DOHH2 (cell line): ENCODE measurements at regions not wholly inside any gene's neighbourhood (a gene's known extent, or its start where the extent isn't known, plus 50 kb on each side); places are given as distances from the start of the nearest gene placed in this dataset.

Experiments
- H3F3A ChIP-seq: fragments of 200-600 bp; sonication (generic), shearing (Covaris generic); 2 replicates; pipeline ENCODE4 v1.6.0; 2016; ENCODE audit warnings: antibody characterized with exemption, mild to moderate bottlenecking; ENCODE audit not compliant: control insufficient read depth, insufficient read depth
- H3K27ac ChIP-seq: fragments of 200-600 bp; sonication (generic); 2 replicates; pipeline ENCODE4 v1.5.1; 2014; ENCODE audit warnings: low read depth, mild to moderate bottlenecking, low read length, moderate library complexity
- H3K27me3 ChIP-seq: fragments of 200-600 bp; sonication (generic); 2 replicates; pipeline ENCODE4 v1.6.1; 2014; ENCODE audit warnings: mild to moderate bottlenecking, low read length, mixed read lengths; ENCODE audit not compliant: control insufficient read depth
- H3K36me3 ChIP-seq: fragments of 200-600 bp; sonication (generic); 2 replicates; pipeline ENCODE4 v1.6.1; 2014; ENCODE audit warnings: mild to moderate bottlenecking, low read length, moderate library complexity, mixed read lengths; ENCODE audit not compliant: control insufficient read depth
- H3K4me1 ChIP-seq: fragments of 200-600 bp; sonication (generic); 2 replicates; pipeline ENCODE4 v1.6.1; 2014; ENCODE audit warnings: mild to moderate bottlenecking, low read length, mixed read lengths; ENCODE audit not compliant: control insufficient read depth
- H3K4me2 ChIP-seq: fragments of 200-600 bp; sonication (generic); 2 replicates; pipeline ENCODE4 v1.6.0; 2014; ENCODE audit warnings: mild to moderate bottlenecking, low read length, moderate library complexity
- H3K4me3 ChIP-seq: fragments of 200-600 bp; sonication (generic); 2 replicates; pipeline ENCODE4 v1.5.1; 2014; ENCODE audit warnings: mild to moderate bottlenecking, low read length, mixed read lengths
- H3K79me2 ChIP-seq: fragments of 200-600 bp; sonication (generic); 2 replicates; pipeline ENCODE4 v1.6.1; 2014; ENCODE audit warnings: mild to moderate bottlenecking, low read length, mixed read lengths; ENCODE audit not compliant: control insufficient read depth
- H3K9me2 ChIP-seq: fragments of 200-600 bp; sonication (generic); replicated peaks from 2 replicates; pipeline ENCODE4 v1.6.1; 2014; ENCODE audit warnings: mild to moderate bottlenecking, low read length, mixed read lengths; ENCODE audit not compliant: control insufficient read depth
- H3K9me3 ChIP-seq: fragments of 200-600 bp; sonication (generic); 2 replicates; pipeline ENCODE4 v1.6.1; 2014; ENCODE audit warnings: antibody characterized with exemption, low read length, mixed read lengths; ENCODE audit not compliant: control insufficient read depth, insufficient read depth
- H4K20me1 ChIP-seq: fragments of 200-600 bp; sonication (generic); 2 replicates; pipeline ENCODE4 v1.6.0; 2014; ENCODE audit warnings: low read depth, mild to moderate bottlenecking, antibody characterized with exemption, low read length, moderate library complexity; ENCODE audit not compliant: control insufficient read depth, insufficient read depth
- CTCF ChIP-seq: fragments of 200-600 bp; sonication (generic); IDR thresholded peaks from one replicate; pipeline ENCODE4 v1.5.1; 2014; ENCODE audit warnings: antibody characterized with exemption, mild to moderate bottlenecking, low read depth, low read length; ENCODE audit not compliant: poor library complexity, severe bottlenecking
- EZH2phosphoT487 ChIP-seq: fragments of 200-600 bp; sonication (generic); IDR thresholded peaks from 2 replicates; pipeline ENCODE4 v1.6.1; 2017; ENCODE audit warnings: borderline replicate concordance, mild to moderate bottlenecking, antibody characterized with exemption, low read length, moderate library complexity, mixed read lengths

GRCh38 chr20:17840423-17840822, 128.2 kb downstream of the SNX5 start:
- Histone ChIP-seq H3K79me2 (no peaks in the 10 kb centered on the region), H3K9me2 (no peaks in the 10 kb centered on the region), H4K20me1 (no peaks in the 10 kb centered on the region), H3K4me3 (no peak overlapping the region), H3K9me3 (peaks cover 7% of the 10 kb centered on the region; the same call in 1 of the 2 replicates), H3K36me3 (no peaks in the 10 kb centered on the region), H3F3A (peaks cover 2% of the 10 kb centered on the region; the same call in 1 of the 2 replicates), H3K4me1 (peaks cover 38% of the 10 kb centered on the region), H3K27ac (no peak overlapping the region), H3K4me2 (no peak overlapping the region), H3K27me3 (no peaks in the 10 kb centered on the region)
- TF ChIP-seq CTCF, result no peak
- TF ChIP-seq EZH2phosphoT487, result no peak

- no peaks in the 10 kb centered on the region for H3K9me2 ChIP-seq
- H3K9me3 ChIP-seq, result peaks cover 7% of the 10 kb centered on the region; the same call in 1 of the 2 replicates
- H3K4me1 ChIP-seq, result peaks cover 24% of the 10 kb centered on the region
- no peak overlapping the region for H3K4me2 ChIP-seq
- no peaks in the 10 kb centered on the region for H3K36me3 ChIP-seq
- H3K27ac ChIP-seq, result no peak overlapping the region
- TF ChIP-seq CTCF, result no peak
- no peak for TF ChIP-seq EZH2phosphoT487
- no peaks in the 10 kb centered on the region for H3K27me3 ChIP-seq
- H3K4me3 ChIP-seq, result no peak overlapping the region
- H3K79me2 ChIP-seq, result no peaks in the 10 kb centered on the region
- no peaks in the 10 kb centered on the region for H4K20me1 ChIP-seq
- H3F3A ChIP-seq, result peaks cover 2% of the 10 kb centered on the region; the same call in 1 of the 2 replicates
Measured at GRCh38 chr20:17838921-17839320, 129.7 kb downstream of the SNX5 start.

- no peak overlapping the region for H3K4me3 ChIP-seq
- H3K36me3 ChIP-seq, result no peaks in the 10 kb centered on the region
- H3F3A ChIP-seq, result peaks cover 2% of the 10 kb centered on the region; the same call in 1 of the 2 replicates
- no peaks in the 10 kb centered on the region for H3K79me2 ChIP-seq
- H3K4me1 ChIP-seq, result peaks cover 13% of the 10 kb centered on the region
- no peak overlapping the region for H3K4me2 ChIP-seq
- no peak overlapping the region for H3K27ac ChIP-seq
- no peak for TF ChIP-seq EZH2phosphoT487
- TF ChIP-seq CTCF, result no peak
- H3K27me3 ChIP-seq, result no peaks in the 10 kb centered on the region
- H4K20me1 ChIP-seq, result no peaks in the 10 kb centered on the region
- no peaks in the 10 kb centered on the region for H3K9me2 ChIP-seq
- H3K9me3 ChIP-seq, result peaks cover 7% of the 10 kb centered on the region; the same call in 1 of the 2 replicates
Measured at GRCh38 chr20:17837179-17837578, 131.4 kb downstream of the SNX5 start.
